ENCODE measurements at regions not wholly inside any gene's neighbourhood (a gene's known extent, or its start where the extent isn't known, plus 50 kb on each side); places are given as distances from the start of the nearest gene placed in this dataset.

DNA sequence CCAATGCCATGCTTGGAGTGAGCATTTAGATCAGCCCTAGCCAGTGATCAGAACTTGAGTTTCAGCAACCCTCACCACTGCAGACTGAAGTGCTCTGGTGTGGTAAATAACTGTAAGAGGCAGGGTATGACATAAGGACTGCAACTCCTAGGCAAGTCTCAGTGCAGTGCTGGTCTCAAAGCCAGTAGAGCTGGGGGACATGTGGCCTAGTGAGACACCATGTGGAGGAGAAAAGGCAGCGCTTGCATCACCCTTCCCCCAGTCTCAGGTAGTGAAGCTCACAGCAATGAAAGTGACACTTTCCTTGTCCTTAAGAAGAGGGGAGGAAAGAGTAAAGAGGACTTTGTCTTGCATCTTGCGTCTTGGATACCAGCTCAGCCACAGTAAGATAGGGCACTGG is 386.8 kb upstream of the POT1 start:
- Histone ChIP-seq H4K20me1 (ENCODE audit: insufficient read depth) (no peaks in the 10 kb centered on the region), H3K4me1 (replicated peaks; ENCODE audit: insufficient read depth) (no peaks in the 10 kb centered on the region), H3K79me2 (ENCODE audit: low read depth) (no peaks in the 10 kb centered on the region), H3K27ac (no peak overlapping the region), H2AFZ (no peak overlapping the region), H3K4me2 (no peak overlapping the region), H3K27me3 (ENCODE audit: insufficient read depth, low read depth) (no peaks in the 10 kb centered on the region), H3K9me3 (ENCODE audit: insufficient read depth, low read depth) (no peaks in the 10 kb centered on the region), H3K36me3 (ENCODE audit: low read depth) (no peaks in the 10 kb centered on the region), H3F3A (ENCODE audit: insufficient read depth, low read depth) (no peaks in the 10 kb centered on the region), H3K9me2 (ENCODE audit: insufficient read depth) (no peaks in the 10 kb centered on the region), H3K4me3 (no peak overlapping the region)
- ChIA-PET CTCF (interaction anchor here (1.2 kb wide), 1 partner anchor 255 kb away, joined by 3 read pairs; no protein-coding TSS in a partner anchor), POLR2A (ENCODE audit: unreplicated experiment) (interaction anchor here (0.7 kb wide), 1 partner anchor 95 kb away, joined by 3 read pairs; no protein-coding TSS in a partner anchor)
- intact Hi-C loops (cut with micrococcal nuclease; ENCODE audit: unreplicated experiment): loop anchor here (1.0 kb wide), 1 partner anchor 256 kb away; no protein-coding TSS in a partner anchor
- TF ChIP-seq, protein P1, sequence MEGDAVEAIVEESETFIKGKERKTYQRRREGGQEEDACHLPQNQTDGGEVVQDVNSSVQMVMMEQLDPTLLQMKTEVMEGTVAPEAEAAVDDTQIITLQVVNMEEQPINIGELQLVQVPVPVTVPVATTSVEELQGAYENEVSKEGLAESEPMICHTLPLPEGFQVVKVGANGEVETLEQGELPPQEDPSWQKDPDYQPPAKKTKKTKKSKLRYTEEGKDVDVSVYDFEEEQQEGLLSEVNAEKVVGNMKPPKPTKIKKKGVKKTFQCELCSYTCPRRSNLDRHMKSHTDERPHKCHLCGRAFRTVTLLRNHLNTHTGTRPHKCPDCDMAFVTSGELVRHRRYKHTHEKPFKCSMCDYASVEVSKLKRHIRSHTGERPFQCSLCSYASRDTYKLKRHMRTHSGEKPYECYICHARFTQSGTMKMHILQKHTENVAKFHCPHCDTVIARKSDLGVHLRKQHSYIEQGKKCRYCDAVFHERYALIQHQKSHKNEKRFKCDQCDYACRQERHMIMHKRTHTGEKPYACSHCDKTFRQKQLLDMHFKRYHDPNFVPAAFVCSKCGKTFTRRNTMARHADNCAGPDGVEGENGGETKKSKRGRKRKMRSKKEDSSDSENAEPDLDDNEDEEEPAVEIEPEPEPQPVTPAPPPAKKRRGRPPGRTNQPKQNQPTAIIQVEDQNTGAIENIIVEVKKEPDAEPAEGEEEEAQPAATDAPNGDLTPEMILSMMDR (conservative IDR thresholded peaks at IDR 0.05): peak; percentile 28; the same call in 1 of the 2 replicates
- TF ChIP-seq EZH2 (IDR thresholded peaks at IDR 0.05; ENCODE audit: low read depth): no peak
- BruUV-seq (replicated peaks): no TSS peak
- DNase-seq: peak; percentile 33 to 37

GRCh38 chr7:125299003-125299765 is 369.6 kb upstream of the POT1 start:
- Histone ChIP-seq H4K20me1 (ENCODE audit: insufficient read depth) (no peaks in the 10 kb centered on the region), H3K27me3 (ENCODE audit: insufficient read depth, low read depth) (no peaks in the 10 kb centered on the region), H3K9me3 (ENCODE audit: insufficient read depth, low read depth) (no peaks in the 10 kb centered on the region), H3K36me3 (ENCODE audit: low read depth) (no peaks in the 10 kb centered on the region), H3K4me1 (replicated peaks; ENCODE audit: insufficient read depth) (no peaks in the 10 kb centered on the region), H3K4me2 (no peak overlapping the region), H3K27ac (no peak overlapping the region), H3K79me2 (ENCODE audit: low read depth) (no peaks in the 10 kb centered on the region), H3K9me2 (ENCODE audit: insufficient read depth) (no peaks in the 10 kb centered on the region; the same call in 1 of the 2 replicates), H3F3A (ENCODE audit: insufficient read depth, low read depth) (no peaks in the 10 kb centered on the region), H3K4me3 (no peak overlapping the region), H2AFZ (no peak overlapping the region)
- no peak for DNase-seq
- TF ChIP-seq EZH2 (IDR thresholded peaks at IDR 0.05; ENCODE audit: low read depth): no peak
- TF ChIP-seq, protein P1 (conservative IDR thresholded peaks at IDR 0.05): no peak
- intact Hi-C loops (cut with micrococcal nuclease; ENCODE audit: unreplicated experiment): no loop called here
- ChIA-PET CTCF (no interaction called here), POLR2A (ENCODE audit: unreplicated experiment) (no interaction called here)
- BruUV-seq (replicated peaks): no TSS peak

- H3K36me3 ChIP-seq (ENCODE audit: low read depth): no peaks in the 10 kb centered on the region
- intact Hi-C loops (cut with micrococcal nuclease; ENCODE audit: unreplicated experiment): no loop called here
- H3K79me2 ChIP-seq (ENCODE audit: low read depth): no peaks in the 10 kb centered on the region
- no TSS peak for BruUV-seq (replicated peaks)
- H4K20me1 ChIP-seq (ENCODE audit: insufficient read depth): no peaks in the 10 kb centered on the region
- no peaks in the 10 kb centered on the region for H3K27me3 ChIP-seq (ENCODE audit: insufficient read depth, low read depth)
- H3K4me1 ChIP-seq (replicated peaks; ENCODE audit: insufficient read depth): no peaks in the 10 kb centered on the region
- no peaks in the 10 kb centered on the region for H3K9me2 ChIP-seq (ENCODE audit: insufficient read depth)
- no peak overlapping the region for H3K27ac ChIP-seq
- TF ChIP-seq EZH2 (IDR thresholded peaks at IDR 0.05; ENCODE audit: low read depth): no peak
- TF ChIP-seq, protein P1 (conservative IDR thresholded peaks at IDR 0.05): no peak
- H3F3A ChIP-seq (ENCODE audit: insufficient read depth, low read depth): no peaks in the 10 kb centered on the region
- DNase-seq: no peak
- no peak overlapping the region for H3K4me3 ChIP-seq
- POLR2A ChIA-PET (ENCODE audit: unreplicated experiment): no interaction called here
- H3K4me2 ChIP-seq: no peak overlapping the region
- H2AFZ ChIP-seq: no peak overlapping the region
- no peaks in the 10 kb centered on the region for H3K9me3 ChIP-seq (ENCODE audit: insufficient read depth, low read depth)
- CTCF ChIA-PET: no interaction called here
Measured at GRCh38 chr7:125279961-125280360, 350.3 kb upstream of the POT1 start.
